ENCODE measurements at regions not wholly inside any gene's neighbourhood (a gene's known extent, or its start where the extent isn't known, plus 50 kb on each side); places are given as distances from the start of the nearest gene placed in this dataset.

DNA sequence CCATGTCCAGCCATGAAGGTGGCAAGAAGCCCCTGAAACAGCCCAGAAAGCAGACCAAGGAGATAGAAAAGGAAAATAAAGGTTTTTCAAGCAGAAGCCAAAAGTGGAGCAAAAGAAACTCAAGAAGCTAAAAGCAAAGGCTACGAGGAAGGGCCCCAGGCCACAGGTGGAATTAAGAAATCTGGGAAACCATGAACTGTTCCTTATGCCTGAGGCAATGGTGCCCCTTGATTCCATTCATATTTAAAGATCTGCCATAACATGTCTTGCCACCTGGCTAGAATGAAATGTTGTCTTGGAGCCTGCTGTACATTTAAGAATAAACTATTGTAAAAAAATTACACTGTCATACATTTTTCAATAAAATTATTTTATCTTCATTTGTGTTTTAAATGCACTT lies 59.5 kb upstream of the TARS1 start:
- intact Hi-C loops (cut with DNase I), result no loop called here
- no peaks in the 10 kb centered on the region for H3K4me1 ChIP-seq
- 75% methylated on average over 1 of the region's 1 CpG for WGBS
- no peak for TF ChIP-seq CTCF (IDR thresholded peaks at IDR 0.05)
- no peak for TF ChIP-seq EP300 (IDR thresholded peaks at IDR 0.05)
- TF ChIP-seq POLR2AphosphoS5 (IDR thresholded peaks at IDR 0.05), result no peak
- TF ChIP-seq POLR2A (IDR thresholded peaks at IDR 0.05; ENCODE audit: low read depth), result no peak
- peaks cover 0 to 7% (median 2%) of the 10 kb centered on the region in 4 donors for H3K9me3 ChIP-seq
- H3K36me3 ChIP-seq, result no peaks in the 10 kb centered on the region
- DNase-seq (ENCODE audit: extremely low spot score), result no peak
- H3K27ac ChIP-seq (replicated peaks in 1 of 4), result no peak overlapping the region
- no peaks in the 10 kb centered on the region for H3K27me3 ChIP-seq
- no peak overlapping the region for H3K4me3 ChIP-seq

Small RNA genes in the stretch of these regions (small RNA-seq; reads per million reads assigned to genes)
- gene AC010343.2, result 0 reads per million in 3 donors
- gene AC025459.1, result 0 reads per million in 3 donors

Measured in esophagus muscularis mucosa (tissue), 4 donors.